ENCODE measurements at regions not wholly inside any gene's neighbourhood (a gene's known extent, or its start where the extent isn't known, plus 50 kb on each side); places are given as distances from the start of the nearest gene placed in this dataset.

- ChIA-PET CTCF (ENCODE audit: partially characterized antibody) (interaction anchor here (0.6 kb wide), 1 partner anchor 102 kb away, joined by 3 read pairs; no protein-coding TSS in a partner anchor), POLR2A (ENCODE audit: partially characterized antibody) (no interaction called here)
- no peak overlapping the region for H3K18ac ChIP-seq (ENCODE audit: extremely low read depth, low read length)
- H3K9me3 ChIP-seq (ENCODE audit: insufficient read depth in 2 of 2, low read depth in 1 of 2, low read length in 1 of 2), result 0 out of 4 replicates have a peak, but pooled peaks cover 0 to 4% of the 10 kb centered on the region in 2 experiments
- H2BK5ac ChIP-seq (ENCODE audit: low read depth, low read length), result no peak overlapping the region
- no peak overlapping the region for H3K4me2 ChIP-seq (ENCODE audit: insufficient read depth in 1 of 2, low read depth in 2 of 2, low read length in 2 of 2)
- H2AK5ac ChIP-seq (ENCODE audit: low read depth, low read length), result no peak overlapping the region
- no peak overlapping the region for H3K4me3 ChIP-seq (ENCODE audit: extremely low read depth in 1 of 4, insufficient read depth in 2 of 4, low read depth in 3 of 4, low read length in 4 of 4)
- no peaks in the 10 kb centered on the region for H3K4me1 ChIP-seq (replicated peaks in 1 of 4; ENCODE audit: control insufficient read depth in 3 of 4, insufficient read depth in 4 of 4, low read length in 3 of 4)
- H4K91ac ChIP-seq (replicated peaks; ENCODE audit: insufficient read length, low read length), result no peak overlapping the region
- H3K4ac ChIP-seq (replicated peaks; ENCODE audit: insufficient read length, low read depth, low read length), result no peak overlapping the region
- H4K8ac ChIP-seq (ENCODE audit: extremely low read depth, insufficient read depth, low read length), result no peak overlapping the region
- no peak overlapping the region for H3K23ac ChIP-seq (ENCODE audit: insufficient read length)
- WGBS, 2 experiments (ENCODE audit: extremely low coverage in 1 of 2, insufficient coverage in 1 of 2, insufficient read length in 1 of 2, insufficient replicate concordance in 2 of 2, low coverage in 1 of 2, low lambda C conversion rate in 2 of 2, missing lambda C conversion rate in 1 of 2), result 88% methylated on average over 4 of the region's 4 CpGs; no CpG with 5 or more reads in 1 of the 2 experiments
- no peak overlapping the region for H2BK20ac ChIP-seq (ENCODE audit: low read length)
- no peak overlapping the region for H3K27ac ChIP-seq (ENCODE audit: low read depth, low read length)
- H3K79me1 ChIP-seq (ENCODE audit: low read depth, low read length), result no peaks in the 10 kb centered on the region
- no peak overlapping the region for H2BK12ac ChIP-seq (ENCODE audit: low read depth, low read length)
- H4K5ac ChIP-seq (ENCODE audit: insufficient read length, low read depth, low read length), result no peak overlapping the region
- H3K27me3 ChIP-seq (replicated peaks in 1 of 4; ENCODE audit: control insufficient read depth in 3 of 4, extremely low read depth in 1 of 4, insufficient read depth in 3 of 4, low read length in 3 of 4), result no peaks in the 10 kb centered on the region
- no peak overlapping the region for H2AFZ ChIP-seq (ENCODE audit: low read length)
- TF ChIP-seq PHF8 (conservative IDR thresholded peaks at IDR 0.05; ENCODE audit: low read depth, low read length) (no peak), ASH2L (IDR thresholded peaks at IDR 0.05; ENCODE audit: low read length) (no peak)
- FAIRE-seq (no peak), DNase-seq (ENCODE audit: low read depth in 1 of 2, low spot score in 2 of 2) (no peak)
- H3K14ac ChIP-seq (ENCODE audit: insufficient read length), result no peak overlapping the region
- no peaks in the 10 kb centered on the region for H3K79me2 ChIP-seq (ENCODE audit: control insufficient read depth in 1 of 2, insufficient read depth in 2 of 2, low read length in 2 of 2)
- H3K9ac ChIP-seq (replicated peaks in 1 of 4; ENCODE audit: extremely low read depth in 1 of 4, low read depth in 3 of 4, low read length in 3 of 4), result no peak overlapping the region
- no peaks in the 10 kb centered on the region for H3K23me2 ChIP-seq (ENCODE audit: low read depth, low read length)
- no peak overlapping the region for H3K56ac ChIP-seq (replicated peaks; ENCODE audit: insufficient read length, low read depth, low read length)
- H4K20me1 ChIP-seq (replicated peaks in 1 of 2; ENCODE audit: control insufficient read depth in 1 of 2, insufficient read depth in 2 of 2, low read length in 2 of 2), result no peaks in the 10 kb centered on the region
- H3K36me3 ChIP-seq (ENCODE audit: control insufficient read depth in 2 of 4, insufficient read depth in 4 of 4, low read length in 3 of 4), result no peaks in the 10 kb centered on the region
- H2BK120ac ChIP-seq (replicated peaks; ENCODE audit: low read depth, low read length), result no peak overlapping the region
- no peak overlapping the region for H2BK15ac ChIP-seq (ENCODE audit: low read length)
Observed at GRCh38 chr9:78871452-78872331, 574.8 kb downstream of the PSAT1 start.
